HCT116 (cell line): ENCODE measurements at regions not wholly inside any gene's neighbourhood (a gene's known extent, or its start where the extent isn't known, plus 50 kb on each side); places are given as distances from the start of the nearest gene placed in this dataset.

Experiments
- ATAC-seq: fragments of 200-7000 bp; cut with Tn5 transposase; 2 replicates; pipeline ENCODE4 v1.9.1; 2020; ENCODE audit warnings: mild to moderate bottlenecking, moderate library complexity
- BruUV-seq: library from RNA; stranded (reverse); fragments of 400-500 nt; replicated peaks from 2 replicates; lab custom pipeline; 2021; lab: Mats Ljungman, UMichigan
- CTCF ChIA-PET: fragments of 300-600 bp; sonication (Branson Sonifier 250); formaldehyde crosslinking; loops from one replicate; lab custom pipeline; 2021; ENCODE audit warnings: antibody characterized with exemption; lab: Charles Lee
- POLR2A ChIA-PET: fragments of 300-600, 350-600 bp; sonication (Branson Sonifier 250); formaldehyde crosslinking; loops from one replicate; lab custom pipeline; 2021; ENCODE audit warnings: antibody characterized with exemption; lab: Charles Lee
- RAD21 ChIA-PET, 2 experiments: fragments of 300-600 bp; sonication (Branson Sonifier 250); formaldehyde crosslinking; loops; one replicate each; lab custom pipeline; 2023; ENCODE audit warnings: low total read pairs in 2 of 2; ENCODE audit not compliant: uncharacterized antibody in 2 of 2, unreplicated experiment in 2 of 2, low non-redundant PET in 1 of 2; lab: Charles Lee
- DNase-seq: peaks from one replicate; pipeline ENCODE4 v3.0.0-alpha.2; 2010; ENCODE audit warnings: low read depth, low spot score
- H2AFZ ChIP-seq: fragments of 200-600 bp; shearing (Covaris generic), sonication (generic); 2 replicates; pipeline ENCODE4 v1.6.1; 2017; ENCODE audit warnings: low read depth, mixed run types, mixed read lengths, antibody characterized with exemption, low read length; ENCODE audit not compliant: poor library complexity, severe bottlenecking
- H3K27ac ChIP-seq: 2 replicates; pipeline ENCODE4 v1.5.1; 2012; ENCODE audit warnings: low read depth, low read length
- H3K27me3 ChIP-seq: fragments of 200-600 bp; sonication (generic); 2 replicates; pipeline ENCODE4 v1.6.1; 2016; ENCODE audit warnings: mixed run types, low read length, mixed read lengths; ENCODE audit not compliant: insufficient read depth
- H3K36me3 ChIP-seq, 2 experiments: fragments of 200-500 bp in 1 of 2; fragments of 200-600 bp in 1 of 2; sonication (Bioruptor generic) in 1 of 2; sonication (generic) in 1 of 2; 2 replicates each; pipeline versions ENCODE4 v1.5.1 to v1.6.1; 2014 to 2016; ENCODE audit warnings: low read length in 2 of 2, inconsistent platforms in 1 of 2, mixed read lengths in 1 of 2, mixed run types in 1 of 2; ENCODE audit not compliant: insufficient read depth in 2 of 2, control insufficient read depth in 1 of 2
- H3K4me1 ChIP-seq, 2 experiments: fragments of 200-600 bp in 1 of 2; sonication (generic) in 1 of 2; 2 replicates each; pipeline versions ENCODE4 v1.5.1 to v1.6.1; 2012 to 2017; ENCODE audit warnings: low read length in 2 of 2, inconsistent platforms in 1 of 2, mild to moderate bottlenecking in 1 of 2, mixed read lengths in 1 of 2, mixed run types in 1 of 2, moderate library complexity in 1 of 2; ENCODE audit not compliant: insufficient read depth in 2 of 2, control insufficient read depth in 1 of 2
- H3K4me2 ChIP-seq: fragments of 200-600 bp; sonication (generic); 2 replicates; pipeline ENCODE4 v1.6.1; 2017; ENCODE audit warnings: mixed run types, low read length, mixed read lengths
- H3K4me3 ChIP-seq, 2 experiments: fragments of 200-600 bp in 1 of 2; sonication (generic) in 1 of 2; replicated peaks in 1 of 2; 2 replicates each; pipeline ENCODE4 v1.5.1; 2011 to 2016; ENCODE audit warnings: low read length in 2 of 2, control low read depth in 1 of 2, low read depth in 1 of 2, mild to moderate bottlenecking in 1 of 2, mixed read lengths in 1 of 2, mixed run types in 1 of 2
- H3K79me2 ChIP-seq: fragments of 200-600 bp; sonication (generic); 2 replicates; pipeline ENCODE4 v1.6.1; 2017; ENCODE audit warnings: mild to moderate bottlenecking, mixed run types, low read length, moderate library complexity, mixed read lengths; ENCODE audit not compliant: insufficient read depth
- H3K9ac ChIP-seq: fragments of 200-600 bp; sonication (generic); 2 replicates; pipeline ENCODE4 v1.6.1; 2016; ENCODE audit warnings: low read length, mixed read lengths
- H3K9me2 ChIP-seq: fragments of 200-600 bp; sonication (generic), shearing (Covaris generic); 2 replicates; pipeline ENCODE4 v1.6.1; 2017; ENCODE audit warnings: mixed run types, mild to moderate bottlenecking, moderate library complexity; ENCODE audit not compliant: insufficient read depth
- H3K9me3 ChIP-seq, 2 experiments: fragments of 200-500 bp in 1 of 2; fragments of 200-600 bp in 1 of 2; sonication (Bioruptor generic) in 1 of 2; sonication (generic) in 1 of 2; 2 replicates each; pipeline ENCODE4 v1.6.1; 2014 to 2017; ENCODE audit warnings: low read length in 2 of 2, mixed read lengths in 2 of 2, inconsistent platforms in 1 of 2, low read depth in 1 of 2, mild to moderate bottlenecking in 1 of 2, mixed run types in 1 of 2, moderate library complexity in 1 of 2; ENCODE audit not compliant: control insufficient read depth in 1 of 2, insufficient read depth in 1 of 2
- H4K20me1 ChIP-seq: fragments of 200-600 bp; sonication (generic), shearing (Covaris generic); 2 replicates; pipeline ENCODE4 v1.6.1; 2017; ENCODE audit warnings: mixed run types, mild to moderate bottlenecking, moderate library complexity; ENCODE audit not compliant: insufficient read depth
- CBX3 ChIP-seq: IDR thresholded peaks from 2 replicates; pipeline ENCODE4 v1.6.1; 2012; ENCODE audit warnings: low read depth
- CEBPB ChIP-seq: IDR thresholded peaks from 2 replicates; pipeline ENCODE4 v1.6.1; 2012; ENCODE audit warnings: low read depth
- EGR1 ChIP-seq: IDR thresholded peaks from 2 replicates; pipeline ENCODE4 v1.6.1; 2012; ENCODE audit warnings: low read depth
- EZH2 ChIP-seq: fragments of 200-600 bp; sonication (generic); IDR thresholded peaks from 2 replicates; pipeline ENCODE4 v1.6.1; 2017; ENCODE audit warnings: antibody characterized with exemption, mixed run types
- JUND ChIP-seq: IDR thresholded peaks from 2 replicates; pipeline ENCODE4 v1.6.1; 2012
- POLR2A ChIP-seq: IDR thresholded peaks from 2 replicates; pipeline ENCODE4 v1.7.0; 2011; ENCODE audit warnings: borderline replicate concordance; ENCODE audit not compliant: insufficient read depth, insufficient read length; ENCODE audit errors: extremely low read depth
- POLR2AphosphoS5 ChIP-seq: IDR thresholded peaks from 2 replicates; pipeline ENCODE4 v1.6.1; 2011; ENCODE audit warnings: mild to moderate bottlenecking, low read depth, low read length, moderate library complexity
- SIN3A ChIP-seq: IDR thresholded peaks from 2 replicates; pipeline ENCODE4 v1.6.1; 2012; ENCODE audit warnings: low read depth
- SP1 ChIP-seq: IDR thresholded peaks from 2 replicates; pipeline ENCODE4 v1.6.1; 2012; ENCODE audit warnings: low read depth
- SRF ChIP-seq: IDR thresholded peaks from 2 replicates; pipeline ENCODE4 v1.6.1; 2012; ENCODE audit warnings: low read depth
- TCF7L2 ChIP-seq: IDR thresholded peaks from 2 replicates; pipeline ENCODE4 v1.7.0; 2011; ENCODE audit warnings: borderline replicate concordance, inconsistent platforms; ENCODE audit not compliant: insufficient read depth, insufficient read length; ENCODE audit errors: extremely low read depth
- YY1 ChIP-seq: IDR thresholded peaks from 2 replicates; pipeline ENCODE4 v1.6.1; 2011; ENCODE audit warnings: low read length, low read depth, moderate library complexity, mild to moderate bottlenecking; ENCODE audit not compliant: insufficient replicate concordance; ENCODE audit errors: extremely low read depth
- ZFX ChIP-seq: fragments of 450-650 bp; IDR thresholded peaks from 2 replicates; pipeline ENCODE4 v1.6.1; 2017
- ZNF274 ChIP-seq: fragments of 200-500 bp; sonication (Bioruptor generic); IDR thresholded peaks from 2 replicates; pipeline ENCODE4 v1.6.1; 2014; ENCODE audit warnings: mild to moderate bottlenecking, low read depth, low read length, inconsistent platforms
- intact Hi-C: fragments of 100-400 bp; cut with micrococcal nuclease; formaldehyde crosslinking; loops from 2 replicates; pipeline ENCODE4 v1.10.0; 2022
- TF ChIP-seq, protein P1 (sequence below): IDR thresholded peaks from 2 replicates; pipeline ENCODE4 v1.6.1; 2012; ENCODE audit warnings: low read depth
- TF ChIP-seq, protein P2 (sequence below), 3 experiments: fragments of 200-600 bp in 1 of 3; sonication (generic) in 1 of 3; IDR thresholded peaks in 2 of 3; conservative IDR thresholded peaks in 1 of 3; 2 replicates each; pipeline ENCODE4 v1.5.1; 2012 to 2017; ENCODE audit warnings: low read depth in 2 of 3, low read length in 2 of 3, antibody characterized with exemption in 1 of 3, borderline replicate concordance in 1 of 3, control low read depth in 1 of 3, mild to moderate bottlenecking in 1 of 3, mixed read lengths in 1 of 3, mixed run types in 1 of 3, moderate library complexity in 1 of 3; ENCODE audit not compliant: insufficient read depth in 1 of 3

GRCh38 chr22:27022896-27023361 lies 365.5 kb downstream of the MIAT start:
- ChIA-PET CTCF (no interaction called here), RAD21 (no interaction called here), POLR2A (no interaction called here)
- intact Hi-C loops = loop anchor here (2.0 kb wide), 1 partner anchor 124 kb away; no protein-coding TSS in a partner anchor
- DNase-seq = no peak
- Histone ChIP-seq H3K4me1 (no peaks in the 10 kb centered on the region), H3K9me2 (no peaks in the 10 kb centered on the region), H2AFZ (no peak overlapping the region), H4K20me1 (no peaks in the 10 kb centered on the region), H3K4me3 (no peak overlapping the region), H3K27me3 (peaks cover 75% of the 10 kb centered on the region), H3K36me3 (no peaks in the 10 kb centered on the region), H3K9ac (no peak overlapping the region), H3K9me3 (no peaks in the 10 kb centered on the region), H3K79me2 (no peaks in the 10 kb centered on the region), H3K4me2 (no peak overlapping the region), H3K27ac (no peak overlapping the region)
- no peak for TF ChIP-seq CBX3
- TF ChIP-seq, protein P1, sequence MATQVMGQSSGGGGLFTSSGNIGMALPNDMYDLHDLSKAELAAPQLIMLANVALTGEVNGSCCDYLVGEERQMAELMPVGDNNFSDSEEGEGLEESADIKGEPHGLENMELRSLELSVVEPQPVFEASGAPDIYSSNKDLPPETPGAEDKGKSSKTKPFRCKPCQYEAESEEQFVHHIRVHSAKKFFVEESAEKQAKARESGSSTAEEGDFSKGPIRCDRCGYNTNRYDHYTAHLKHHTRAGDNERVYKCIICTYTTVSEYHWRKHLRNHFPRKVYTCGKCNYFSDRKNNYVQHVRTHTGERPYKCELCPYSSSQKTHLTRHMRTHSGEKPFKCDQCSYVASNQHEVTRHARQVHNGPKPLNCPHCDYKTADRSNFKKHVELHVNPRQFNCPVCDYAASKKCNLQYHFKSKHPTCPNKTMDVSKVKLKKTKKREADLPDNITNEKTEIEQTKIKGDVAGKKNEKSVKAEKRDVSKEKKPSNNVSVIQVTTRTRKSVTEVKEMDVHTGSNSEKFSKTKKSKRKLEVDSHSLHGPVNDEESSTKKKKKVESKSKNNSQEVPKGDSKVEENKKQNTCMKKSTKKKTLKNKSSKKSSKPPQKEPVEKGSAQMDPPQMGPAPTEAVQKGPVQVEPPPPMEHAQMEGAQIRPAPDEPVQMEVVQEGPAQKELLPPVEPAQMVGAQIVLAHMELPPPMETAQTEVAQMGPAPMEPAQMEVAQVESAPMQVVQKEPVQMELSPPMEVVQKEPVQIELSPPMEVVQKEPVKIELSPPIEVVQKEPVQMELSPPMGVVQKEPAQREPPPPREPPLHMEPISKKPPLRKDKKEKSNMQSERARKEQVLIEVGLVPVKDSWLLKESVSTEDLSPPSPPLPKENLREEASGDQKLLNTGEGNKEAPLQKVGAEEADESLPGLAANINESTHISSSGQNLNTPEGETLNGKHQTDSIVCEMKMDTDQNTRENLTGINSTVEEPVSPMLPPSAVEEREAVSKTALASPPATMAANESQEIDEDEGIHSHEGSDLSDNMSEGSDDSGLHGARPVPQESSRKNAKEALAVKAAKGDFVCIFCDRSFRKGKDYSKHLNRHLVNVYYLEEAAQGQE = no peak
- TF ChIP-seq POLR2AphosphoS5 = no peak
- no peak for TF ChIP-seq SRF
- no peak for TF ChIP-seq ZNF274
- no peak for TF ChIP-seq ZFX
- TF ChIP-seq CEBPB = no peak
- no peak for TF ChIP-seq EZH2
- no peak for TF ChIP-seq SP1
- TF ChIP-seq, protein P2, sequence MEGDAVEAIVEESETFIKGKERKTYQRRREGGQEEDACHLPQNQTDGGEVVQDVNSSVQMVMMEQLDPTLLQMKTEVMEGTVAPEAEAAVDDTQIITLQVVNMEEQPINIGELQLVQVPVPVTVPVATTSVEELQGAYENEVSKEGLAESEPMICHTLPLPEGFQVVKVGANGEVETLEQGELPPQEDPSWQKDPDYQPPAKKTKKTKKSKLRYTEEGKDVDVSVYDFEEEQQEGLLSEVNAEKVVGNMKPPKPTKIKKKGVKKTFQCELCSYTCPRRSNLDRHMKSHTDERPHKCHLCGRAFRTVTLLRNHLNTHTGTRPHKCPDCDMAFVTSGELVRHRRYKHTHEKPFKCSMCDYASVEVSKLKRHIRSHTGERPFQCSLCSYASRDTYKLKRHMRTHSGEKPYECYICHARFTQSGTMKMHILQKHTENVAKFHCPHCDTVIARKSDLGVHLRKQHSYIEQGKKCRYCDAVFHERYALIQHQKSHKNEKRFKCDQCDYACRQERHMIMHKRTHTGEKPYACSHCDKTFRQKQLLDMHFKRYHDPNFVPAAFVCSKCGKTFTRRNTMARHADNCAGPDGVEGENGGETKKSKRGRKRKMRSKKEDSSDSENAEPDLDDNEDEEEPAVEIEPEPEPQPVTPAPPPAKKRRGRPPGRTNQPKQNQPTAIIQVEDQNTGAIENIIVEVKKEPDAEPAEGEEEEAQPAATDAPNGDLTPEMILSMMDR (IDR thresholded peaks at IDR 0.05 in 2 of 3, conservative IDR thresholded peaks at IDR 0.05 in 1 of 3; ENCODE audit: borderline replicate concordance in 1 of 3, insufficient read depth in 1 of 3, low read depth in 2 of 3, low read length in 2 of 3) = no peak
- TF ChIP-seq POLR2A = no peak
- TF ChIP-seq JUND = no peak
- TF ChIP-seq YY1 = no peak
- no peak for TF ChIP-seq SIN3A
- TF ChIP-seq EGR1 = no peak
- TF ChIP-seq TCF7L2 = no peak
- BruUV-seq = no TSS peak
- ATAC-seq = no peak
